HEK293 (cell line): ENCODE measurements at regions not wholly inside any gene's neighbourhood (a gene's known extent, or its start where the extent isn't known, plus 50 kb on each side); places are given as distances from the start of the nearest gene placed in this dataset.
"Not testable (repeated sequence)": the region's sequence is repeated elsewhere in the genome, so short reads cannot be mapped to it uniquely, and the experiment has no call there.

Experiments used
- CTCF ChIA-PET: fragments of 350-600 bp; formaldehyde crosslinking; extraction: SDS; loops from one replicate; lab custom pipeline; 2021; ENCODE audit warnings: antibody characterized with exemption; lab: Yijun Ruan, JAX
- POLR2A ChIA-PET: fragments of 300-600 bp; formaldehyde crosslinking; extraction: SDS; loops from one replicate; lab custom pipeline; 2020; ENCODE audit warnings: antibody characterized with exemption, inconsistent platforms; lab: Yijun Ruan, JAX
- H3K27ac ChIP-seq: fragments of 200-500 bp; sonication (Bioruptor generic); 2 replicates; pipeline ENCODE4 v1.5.1; 2014; ENCODE audit warnings: low read depth, low read length, control low read depth, inconsistent platforms; ENCODE audit errors: extremely low read depth
- H3K36me3 ChIP-seq, 2 experiments: fragments of 200-500 bp in 1 of 2; sonication (Bioruptor generic) in 1 of 2; 1 replicate in 1 of 2; 2 replicates in 1 of 2; pipeline ENCODE4 v1.5.1; 2014 to 2017; ENCODE audit warnings: inconsistent platforms in 2 of 2, low read length in 2 of 2; ENCODE audit not compliant: control insufficient read depth in 2 of 2, insufficient read depth in 1 of 2
- H3K4me1 ChIP-seq: fragments of 200-500 bp; sonication (Bioruptor generic); 2 replicates; pipeline ENCODE4 v1.5.1; 2014; ENCODE audit warnings: mild to moderate bottlenecking, low read length, inconsistent platforms; ENCODE audit not compliant: control insufficient read depth, insufficient read depth
- H3K4me3 ChIP-seq: 2 replicates; pipeline ENCODE4 v1.5.1; 2011; ENCODE audit warnings: low read depth, mild to moderate bottlenecking, control low read depth, low read length, moderate library complexity
- H3K9me3 ChIP-seq: fragments of 200-500 bp; sonication (Bioruptor generic); 2 replicates; pipeline ENCODE4 v1.5.1; 2014; ENCODE audit warnings: low read depth, low read length, inconsistent platforms; ENCODE audit not compliant: control insufficient read depth, insufficient read depth
- SETDB1 ChIP-seq: IDR thresholded peaks from one replicate; pipeline ENCODE4 v1.6.1; 2017; ENCODE audit warnings: mild to moderate bottlenecking, low read length, moderate library complexity, mixed read lengths; ENCODE audit not compliant: insufficient read length
- SP3 ChIP-seq: fragments of 450-650 bp; formaldehyde crosslinking; IDR thresholded peaks from 2 replicates; pipeline ENCODE4 v1.5.1; 2016; ENCODE audit warnings: missing biosample characterization, missing genetic modification characterization
- ZBTB11 ChIP-seq: fragments of 450-650 bp; formaldehyde crosslinking; conservative IDR thresholded peaks from 2 replicates; pipeline ENCODE4 v1.5.1; 2016; ENCODE audit warnings: low read depth, missing biosample characterization, missing genetic modification characterization
- ZNF202 ChIP-seq: fragments of 450-650 bp; formaldehyde crosslinking; IDR thresholded peaks from 2 replicates; pipeline ENCODE4 v1.5.1; 2016; ENCODE audit warnings: missing biosample characterization, missing genetic modification characterization, borderline replicate concordance
- ZNF211 ChIP-seq: fragments of 450-650 bp; formaldehyde crosslinking; IDR thresholded peaks from 2 replicates; pipeline ENCODE4 v1.5.1; 2016; ENCODE audit warnings: low read depth, missing biosample characterization, missing genetic modification characterization
- ZNF248 ChIP-seq: fragments of 450-650 bp; formaldehyde crosslinking; IDR thresholded peaks from 2 replicates; pipeline ENCODE4 v1.5.1; 2017; ENCODE audit warnings: missing biosample characterization, missing genetic modification characterization
- ZNF274 ChIP-seq, 2 experiments: fragments of 200-500 bp in 1 of 2; fragments of 450-650 bp in 1 of 2; sonication (Bioruptor generic) in 1 of 2; formaldehyde crosslinking in 1 of 2; IDR thresholded peaks; 2 replicates each; pipeline versions ENCODE4 v1.5.1 to v1.6.1; 2014 to 2016; ENCODE audit warnings: borderline replicate concordance in 1 of 2, inconsistent platforms in 1 of 2, low read length in 1 of 2, missing biosample characterization in 1 of 2, missing genetic modification characterization in 1 of 2
- ZNF302 ChIP-seq: fragments of 450-650 bp; formaldehyde crosslinking; IDR thresholded peaks from 2 replicates; pipeline ENCODE4 v1.5.1; 2016; ENCODE audit warnings: missing biosample characterization, missing genetic modification characterization, low read depth
- ZNF311 ChIP-seq: fragments of 450-650 bp; formaldehyde crosslinking; IDR thresholded peaks from 2 replicates; pipeline ENCODE4 v1.5.1; 2017; ENCODE audit warnings: missing biosample characterization, missing genetic modification characterization, borderline replicate concordance
- ZNF423 ChIP-seq: fragments of 450-650 bp; formaldehyde crosslinking; IDR thresholded peaks from 2 replicates; pipeline ENCODE4 v1.5.1; 2016; ENCODE audit warnings: missing biosample characterization, missing genetic modification characterization
- ZNF488 ChIP-seq: fragments of 450-650 bp; formaldehyde crosslinking; IDR thresholded peaks from 2 replicates; pipeline ENCODE4 v1.5.1; 2016; ENCODE audit warnings: missing biosample characterization, missing genetic modification characterization
- ZNF530 ChIP-seq: fragments of 450-650 bp; formaldehyde crosslinking; IDR thresholded peaks from 2 replicates; pipeline ENCODE4 v1.5.1; 2016; ENCODE audit warnings: low read depth, missing biosample characterization, missing genetic modification characterization
- ZNF561 ChIP-seq: fragments of 450-650 bp; IDR thresholded peaks from 2 replicates; pipeline ENCODE4 v1.5.1; 2018; ENCODE audit warnings: missing biosample characterization, missing genetic modification characterization, borderline replicate concordance
- ZNF621 ChIP-seq: fragments of 450-650 bp; formaldehyde crosslinking; IDR thresholded peaks from 2 replicates; pipeline ENCODE4 v1.5.1; 2017; ENCODE audit warnings: missing biosample characterization, missing genetic modification characterization
- ZNF623 ChIP-seq: fragments of 450-650 bp; formaldehyde crosslinking; IDR thresholded peaks from 2 replicates; pipeline ENCODE4 v1.5.1; 2016; ENCODE audit warnings: missing biosample characterization, missing genetic modification characterization
- ZNF624 ChIP-seq: fragments of 450-650 bp; formaldehyde crosslinking; IDR thresholded peaks from 2 replicates; pipeline ENCODE4 v1.5.1; 2017; ENCODE audit warnings: missing biosample characterization, missing genetic modification characterization
- ZNF776 ChIP-seq: fragments of 450-650 bp; formaldehyde crosslinking; IDR thresholded peaks from 2 replicates; pipeline ENCODE4 v1.5.0; 2017; ENCODE audit warnings: missing biosample characterization, missing genetic modification characterization, borderline replicate concordance
- ZNF785 ChIP-seq: fragments of 450-650 bp; formaldehyde crosslinking; IDR thresholded peaks from 2 replicates; pipeline ENCODE4 v1.5.1; 2016; ENCODE audit warnings: missing biosample characterization, missing genetic modification characterization
- ZSCAN23 ChIP-seq: fragments of 450-650 bp; formaldehyde crosslinking; IDR thresholded peaks from 2 replicates; pipeline ENCODE4 v1.5.1; 2016; ENCODE audit warnings: missing biosample characterization, missing genetic modification characterization

GRCh38 chr14:71460091-71460490 is 472.1 kb upstream of the RGS6 start:
- Histone ChIP-seq H3K4me3 (no peak overlapping the region), H3K27ac (no peak overlapping the region), H3K36me3 (no peaks in the 10 kb centered on the region)
- POLR2A ChIA-PET, result no interaction called here
- TF ChIP-seq ZNF530 (tag by site-specific recombination), result no peak
- TF ChIP-seq ZNF211, result no peak
- TF ChIP-seq, all 188 proteins: peak for 0
- Histone ChIP-seq H3K9me3 (no peaks in the 10 kb centered on the region), H3K4me1 (peaks cover 2% of the 10 kb centered on the region; the same call in 1 of the 2 replicates)
- CTCF ChIA-PET, result no interaction called here

DNA sequence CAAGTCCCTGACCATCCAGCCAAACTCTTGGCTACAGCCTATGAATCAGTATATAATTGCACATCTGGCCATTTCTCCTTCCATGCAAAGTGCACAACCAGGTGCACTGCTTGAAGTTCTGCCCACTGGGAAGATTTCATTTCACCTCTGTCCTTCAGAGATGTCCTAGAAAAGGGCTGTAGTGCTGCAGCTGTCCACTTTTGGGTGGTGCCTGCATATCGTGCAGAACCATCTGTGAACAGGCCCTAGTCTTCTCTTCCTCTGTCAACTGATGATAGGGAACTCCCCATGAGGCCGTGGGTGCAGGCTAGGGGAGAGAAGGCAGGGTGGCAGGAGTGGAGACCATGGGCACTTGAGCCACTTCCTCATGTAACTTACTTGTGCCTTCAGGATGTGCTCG is 470.6 kb upstream of the RGS6 start:
- CTCF ChIA-PET, result interaction anchor here (0.8 kb wide), 1 partner anchor 275 kb away, joined by 3 read pairs; no protein-coding TSS in a partner anchor
- H3K36me3 ChIP-seq, H3K4me1 ChIP-seq, POLR2A ChIA-PET, H3K27ac ChIP-seq, H3K4me3 ChIP-seq, H3K9me3 ChIP-seq: not testable (repeated sequence)

GRCh38 chr14:71463807-71464206 is 468.4 kb upstream of the RGS6 start:
- TF ChIP-seq ZNF202, result no peak
- TF ChIP-seq ZNF302, result peak; percentile 95
- TF ChIP-seq, all 188 proteins: peak for 1
- ChIA-PET CTCF (no interaction called here), POLR2A (no interaction called here)
- Histone ChIP-seq H3K36me3 (no peaks in the 10 kb centered on the region), H3K4me1 (no peaks in the 10 kb centered on the region), H3K9me3 (no peaks in the 10 kb centered on the region), H3K4me3 (no peak overlapping the region), H3K27ac (no peak overlapping the region)

DNA sequence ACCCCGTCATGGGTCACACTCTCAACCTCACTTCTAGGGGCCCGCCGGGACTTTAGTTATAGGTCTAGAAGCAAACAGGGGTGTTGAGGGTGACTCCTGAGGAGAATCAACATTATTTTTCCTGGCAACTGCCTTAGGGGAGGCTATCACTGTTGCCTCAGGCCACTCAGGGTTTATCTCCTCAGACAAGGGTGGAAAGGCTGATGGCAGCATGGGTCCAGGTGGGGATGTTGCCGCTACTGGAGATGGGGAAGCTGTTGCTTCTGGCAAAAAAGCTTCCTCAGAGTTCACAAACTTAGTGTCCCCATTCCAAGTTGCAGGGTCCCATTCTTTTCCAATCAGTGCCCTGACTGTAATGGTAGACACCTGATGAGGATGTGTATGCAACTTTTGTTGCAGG is 467.4 kb upstream of the RGS6 start:
- TF ChIP-seq ZBTB11 (tag by site-specific recombination), result no peak
- no peak for TF ChIP-seq ZNF202
- no peak overlapping the region for H3K27ac ChIP-seq
- H3K4me1 ChIP-seq, result no peaks in the 10 kb centered on the region
- H3K4me3 ChIP-seq, result no peak overlapping the region
- ChIA-PET POLR2A (no interaction called here), CTCF (no interaction called here)
- no peaks in the 10 kb centered on the region for H3K36me3 ChIP-seq
- H3K9me3 ChIP-seq, result no peaks in the 10 kb centered on the region

DNA sequence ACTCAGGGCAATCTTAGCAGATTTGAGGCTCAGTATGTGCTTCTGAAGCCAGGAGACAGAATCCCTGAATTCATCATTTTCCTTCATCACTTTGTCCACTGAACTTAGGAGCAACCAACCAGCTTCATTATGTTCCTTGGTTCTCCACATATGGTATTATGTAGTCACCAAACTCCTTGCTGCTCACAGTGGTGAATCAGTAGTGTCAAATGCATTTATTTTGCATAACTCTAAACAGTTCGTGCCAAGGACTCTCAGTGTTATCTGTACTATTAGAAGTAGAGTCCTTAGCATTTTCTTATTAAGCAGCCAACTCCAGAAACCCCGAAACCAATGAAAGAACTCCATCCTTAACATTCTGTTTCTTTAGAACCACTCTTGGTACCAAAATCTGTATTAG is 466.9 kb upstream of the RGS6 start:
- Histone ChIP-seq H3K27ac (no peak overlapping the region), H3K4me1 (no peaks in the 10 kb centered on the region), H3K9me3 (no peaks in the 10 kb centered on the region), H3K36me3 (no peaks in the 10 kb centered on the region), H3K4me3 (no peak overlapping the region)
- TF ChIP-seq ZNF561 (tag by site-specific recombination) (no peak), ZNF624 (no peak), ZNF248 (tag by site-specific recombination) (no peak), SETDB1 (no peak)
- ChIA-PET CTCF (no interaction called here), POLR2A (no interaction called here)

- H3K4me1 ChIP-seq, result no peaks in the 10 kb centered on the region
- H3K4me3 ChIP-seq, result no peak overlapping the region
- no peaks in the 10 kb centered on the region for H3K9me3 ChIP-seq
- ChIA-PET POLR2A (no interaction called here), CTCF (no interaction called here)
- H3K27ac ChIP-seq, result no peak overlapping the region
- H3K36me3 ChIP-seq, result no peaks in the 10 kb centered on the region
- TF ChIP-seq ZNF776 (no peak), ZSCAN23 (tag by site-specific recombination) (no peak), ZNF785 (no peak), ZNF488 (tag by site-specific recombination) (no peak), ZNF621 (tag by site-specific recombination) (no peak), ZNF311 (tag by site-specific recombination) (no peak), ZNF623 (tag by site-specific recombination) (no peak), ZNF423 (tag by site-specific recombination) (no peak), SP3 (tag by site-specific recombination) (no peak), ZNF274 (IDR thresholded peaks at IDR 0.05; ENCODE audit: low read length) (no peak), ZNF274 (tag by site-specific recombination; IDR thresholded peaks at IDR 0.05; ENCODE audit: borderline replicate concordance) (no peak)
These were observed 466.0 kb upstream of the RGS6 start for GRCh38 chr14:71466251-71466650.
